Neural cell (in vitro differentiated cells): ENCODE measurements at regions not wholly inside any gene's neighbourhood (a gene's known extent, or its start where the extent isn't known, plus 50 kb on each side); places are given as distances from the start of the nearest gene placed in this dataset.
A peak's percentile ranks its signal among the peaks of the same experiment; 100 is the strongest.

Experiments used
- H2AFZ ChIP-seq: fragments of 200-600, 300-800 bp; sonication (generic), shearing (Covaris generic); 2 replicates; pipeline ENCODE4 v1.6.0; 2014; ENCODE audit warnings: low read depth, mild to moderate bottlenecking, antibody characterized with exemption, low read length, moderate library complexity
- H3F3A ChIP-seq: fragments of 200-600 bp; shearing (Covaris generic); 2 replicates; pipeline ENCODE4 v1.6.1; 2016; ENCODE audit warnings: mild to moderate bottlenecking, moderate library complexity, mixed read lengths, antibody characterized with exemption, low read length; ENCODE audit not compliant: insufficient read depth, poor library complexity, severe bottlenecking
- H3K27ac ChIP-seq: fragments of 200-600, 300-800 bp; sonication (generic), shearing (Covaris generic); 2 replicates; pipeline ENCODE4 v1.5.1; 2014; ENCODE audit warnings: mild to moderate bottlenecking, low read length, moderate library complexity
- H3K27me3 ChIP-seq: fragments of 300-800, 200-600 bp; sonication (generic), shearing (Covaris generic); 2 replicates; pipeline ENCODE4 v1.6.0; 2014; ENCODE audit warnings: mild to moderate bottlenecking, low read depth, low read length, moderate library complexity; ENCODE audit not compliant: insufficient read depth
- H3K36me3 ChIP-seq: fragments of 300-800, 200-600 bp; sonication (generic), shearing (Covaris generic); 2 replicates; pipeline ENCODE4 v1.5.1; 2014; ENCODE audit warnings: mild to moderate bottlenecking, antibody characterized with exemption, low read length, moderate library complexity; ENCODE audit not compliant: insufficient read depth
- H3K4me2 ChIP-seq: fragments of 300-800, 200-600 bp; sonication (generic), shearing (Covaris generic); 2 replicates; pipeline ENCODE4 v1.6.0; 2014; ENCODE audit warnings: mild to moderate bottlenecking, low read length
- H3K4me3 ChIP-seq: fragments of 300-800, 200-600 bp; sonication (generic), shearing (Covaris generic); 2 replicates; pipeline ENCODE4 v1.5.1; 2014; ENCODE audit warnings: mild to moderate bottlenecking, low read length, moderate library complexity
- H3K79me2 ChIP-seq: fragments of 200-600 bp; shearing (Covaris generic); replicated peaks from 2 replicates; pipeline ENCODE4 v1.6.0; 2014; ENCODE audit warnings: mild to moderate bottlenecking, low read length, moderate library complexity; ENCODE audit not compliant: insufficient read depth
- H3K9ac ChIP-seq: fragments of 300-800, 200-600 bp; sonication (generic), shearing (Covaris generic); 2 replicates; pipeline ENCODE4 v1.6.1; 2016; ENCODE audit warnings: mild to moderate bottlenecking, low read length, mixed read lengths
- H3K9me2 ChIP-seq: fragments of 200-600 bp; shearing (Covaris generic); 2 replicates; pipeline ENCODE4 v1.6.1; 2016; ENCODE audit warnings: mild to moderate bottlenecking, low read length, mixed read lengths; ENCODE audit not compliant: insufficient read depth
- H3K9me3 ChIP-seq: fragments of 200-600, 300-800 bp; sonication (generic), shearing (Covaris generic); 2 replicates; pipeline ENCODE4 v1.6.1; 2016; ENCODE audit warnings: mild to moderate bottlenecking, mixed run types, low read length, moderate library complexity, mixed read lengths
- H4K20me1 ChIP-seq: fragments of 200-600 bp; shearing (Covaris generic); 2 replicates; pipeline ENCODE4 v1.6.1; 2016; ENCODE audit warnings: mild to moderate bottlenecking, mixed run types; ENCODE audit not compliant: insufficient read depth
- CTCF ChIP-seq: fragments of 450-650 bp; IDR thresholded peaks from 2 replicates; pipeline ENCODE4 v1.5.1; 2014; ENCODE audit warnings: antibody characterized with exemption, mild to moderate bottlenecking, moderate library complexity; ENCODE audit not compliant: poor library complexity, severe bottlenecking
- EP300 ChIP-seq: fragments of 450-650 bp; conservative IDR thresholded peaks from 2 replicates; pipeline ENCODE4 v1.6.1; 2014; ENCODE audit warnings: antibody characterized with exemption, mild to moderate bottlenecking, moderate library complexity; ENCODE audit not compliant: poor library complexity, severe bottlenecking
- EZH2 ChIP-seq: fragments of 200-600, 300-800 bp; shearing (Covaris generic), sonication (generic); IDR thresholded peaks from 2 replicates; pipeline ENCODE4 v1.6.1; 2014; ENCODE audit warnings: antibody characterized with exemption, low read length, borderline replicate concordance, mild to moderate bottlenecking; ENCODE audit not compliant: insufficient read depth, poor library complexity, severe bottlenecking
- MXI1 ChIP-seq: fragments of 450-650 bp; conservative IDR thresholded peaks from 2 replicates; pipeline ENCODE4 v1.6.1; 2014; ENCODE audit warnings: antibody characterized with exemption, mild to moderate bottlenecking; ENCODE audit not compliant: poor library complexity, severe bottlenecking
- POLR2AphosphoS5 ChIP-seq: IDR thresholded peaks from 2 replicates; pipeline ENCODE4 v1.6.1; 2012
- RAD21 ChIP-seq: fragments of 450-650 bp; conservative IDR thresholded peaks from 2 replicates; pipeline ENCODE4 v1.6.1; 2014; ENCODE audit warnings: antibody characterized with exemption, mild to moderate bottlenecking, moderate library complexity
- REST ChIP-seq: IDR thresholded peaks from 2 replicates; pipeline ENCODE4 v1.6.1; 2012; ENCODE audit warnings: borderline replicate concordance
- SMC3 ChIP-seq: fragments of 450-650 bp; conservative IDR thresholded peaks from 2 replicates; pipeline ENCODE4 v1.6.1; 2014; ENCODE audit warnings: antibody characterized with exemption, mild to moderate bottlenecking, moderate library complexity; ENCODE audit not compliant: poor library complexity
- TAF1 ChIP-seq: IDR thresholded peaks from 2 replicates; pipeline ENCODE4 v1.6.1; 2012; ENCODE audit warnings: low read depth

- no peaks in the 10 kb centered on the region for H4K20me1 ChIP-seq
- no peaks in the 10 kb centered on the region for H3K27me3 ChIP-seq
- H2AFZ ChIP-seq = no peak overlapping the region
- no peaks in the 10 kb centered on the region for H3K9me3 ChIP-seq
- TF ChIP-seq CTCF (no peak), RAD21 (no peak), EP300 (no peak), SMC3 (no peak), REST (no peak), POLR2AphosphoS5 (no peak), EZH2 (no peak), TAF1 (no peak), MXI1 (no peak)
- no peaks in the 10 kb centered on the region for H3K36me3 ChIP-seq
- no peaks in the 10 kb centered on the region for H3K9me2 ChIP-seq
- no peak overlapping the region for H3K4me3 ChIP-seq
- no peak overlapping the region for H3K4me2 ChIP-seq
- H3K9ac ChIP-seq = no peak overlapping the region
- no peaks in the 10 kb centered on the region for H3F3A ChIP-seq
- no peaks in the 10 kb centered on the region for H3K79me2 ChIP-seq
- H3K27ac ChIP-seq = peak overlapping the region; percentile 77
Measured at GRCh38 chr7:35995334-35995733, 157.7 kb upstream of the EEPD1 start.

- no peaks in the 10 kb centered on the region for H3K27me3 ChIP-seq
- H3K4me2 ChIP-seq = no peak overlapping the region
- no peak for TF ChIP-seq RAD21
- no peak for TF ChIP-seq EZH2
- TF ChIP-seq MXI1 = no peak
- TF ChIP-seq REST = no peak
- no peak for TF ChIP-seq POLR2AphosphoS5
- TF ChIP-seq SMC3 = no peak
- no peak for TF ChIP-seq EP300
- TF ChIP-seq CTCF = no peak
- no peak for TF ChIP-seq TAF1
- no peaks in the 10 kb centered on the region for H4K20me1 ChIP-seq
- H3K27ac ChIP-seq = no peak overlapping the region
- H3K79me2 ChIP-seq = no peaks in the 10 kb centered on the region
- H3F3A ChIP-seq = no peaks in the 10 kb centered on the region
- no peaks in the 10 kb centered on the region for H3K9me3 ChIP-seq
- H3K36me3 ChIP-seq = no peaks in the 10 kb centered on the region
- H3K9ac ChIP-seq = no peak overlapping the region
- no peak overlapping the region for H3K4me3 ChIP-seq
- no peaks in the 10 kb centered on the region for H3K9me2 ChIP-seq
- no peak overlapping the region for H2AFZ ChIP-seq
Measured at GRCh38 chr7:35998481-35998880, 154.6 kb upstream of the EEPD1 start.
